ENCODE measurements at regions not wholly inside any gene's neighbourhood (a gene's known extent, or its start where the extent isn't known, plus 50 kb on each side); places are given as distances from the start of the nearest gene placed in this dataset.

GRCh38 chr13:23947893-23948292, 50.6 kb upstream of the C1QTNF9B start:
- Mint-ChIP-seq H3K36me3 (ENCODE audit: low read depth) (no peaks in the 10 kb centered on the region), H3K9me3 (no peaks in the 10 kb centered on the region)

GRCh38 chr13:23949200-23949599, 51.9 kb upstream of the C1QTNF9B start:
- TF ChIP-seq CTCF (IDR thresholded peaks at IDR 0.05; ENCODE audit: unreplicated experiment in 3 of 3), result no peak
- Mint-ChIP-seq H3K27ac (no peak overlapping the region), H3K9me3 (no peaks in the 10 kb centered on the region), H3K36me3 (ENCODE audit: low read depth) (no peaks in the 10 kb centered on the region), H3K4me3 (no peak overlapping the region), H3K4me1 (no peaks in the 10 kb centered on the region), H3K27me3 (ENCODE audit: low read depth) (peaks cover 9% of the 10 kb centered on the region)

More at GRCh38 chr13:23947893-23948292, 50.6 kb upstream of the C1QTNF9B start:
- Mint-ChIP-seq H3K27ac (no peak overlapping the region), H3K4me1 (no peaks in the 10 kb centered on the region), H3K27me3 (ENCODE audit: low read depth) (peaks cover 9% of the 10 kb centered on the region), H3K4me3 (no peak overlapping the region)
- no peak for TF ChIP-seq CTCF (IDR thresholded peaks at IDR 0.05; ENCODE audit: unreplicated experiment in 3 of 3)

DNA sequence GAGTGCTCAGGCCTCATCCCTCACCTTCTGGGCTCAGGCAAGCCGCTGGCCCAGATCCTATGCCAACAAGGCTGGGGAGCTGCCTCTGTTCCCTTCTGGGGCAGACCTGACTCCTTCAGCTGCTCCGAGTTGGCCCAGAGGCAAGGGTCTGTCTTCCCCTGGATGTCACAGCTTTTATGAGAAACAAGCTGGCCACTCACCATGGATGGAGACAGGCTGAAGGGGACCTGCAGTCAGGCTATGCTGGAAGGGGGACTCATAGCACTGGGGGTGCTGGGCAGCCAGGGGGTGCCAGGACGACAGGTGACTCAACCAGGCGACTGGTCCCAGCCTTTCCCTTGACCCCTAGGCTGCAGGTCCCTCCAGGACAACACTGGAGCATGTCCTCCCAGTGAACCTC, 52.4 kb upstream of the C1QTNF9B start:
- H3K27me3 Mint-ChIP-seq (ENCODE audit: low read depth), result peaks cover 9% of the 10 kb centered on the region
- TF ChIP-seq CTCF (IDR thresholded peaks at IDR 0.05; ENCODE audit: unreplicated experiment in 3 of 3), result no peak
- H3K36me3 Mint-ChIP-seq (ENCODE audit: low read depth), result no peaks in the 10 kb centered on the region
- H3K27ac Mint-ChIP-seq, result no peak overlapping the region
- no peak overlapping the region for H3K4me3 Mint-ChIP-seq
- H3K4me1 Mint-ChIP-seq, result no peaks in the 10 kb centered on the region
- no peaks in the 10 kb centered on the region for H3K9me3 Mint-ChIP-seq

DNA sequence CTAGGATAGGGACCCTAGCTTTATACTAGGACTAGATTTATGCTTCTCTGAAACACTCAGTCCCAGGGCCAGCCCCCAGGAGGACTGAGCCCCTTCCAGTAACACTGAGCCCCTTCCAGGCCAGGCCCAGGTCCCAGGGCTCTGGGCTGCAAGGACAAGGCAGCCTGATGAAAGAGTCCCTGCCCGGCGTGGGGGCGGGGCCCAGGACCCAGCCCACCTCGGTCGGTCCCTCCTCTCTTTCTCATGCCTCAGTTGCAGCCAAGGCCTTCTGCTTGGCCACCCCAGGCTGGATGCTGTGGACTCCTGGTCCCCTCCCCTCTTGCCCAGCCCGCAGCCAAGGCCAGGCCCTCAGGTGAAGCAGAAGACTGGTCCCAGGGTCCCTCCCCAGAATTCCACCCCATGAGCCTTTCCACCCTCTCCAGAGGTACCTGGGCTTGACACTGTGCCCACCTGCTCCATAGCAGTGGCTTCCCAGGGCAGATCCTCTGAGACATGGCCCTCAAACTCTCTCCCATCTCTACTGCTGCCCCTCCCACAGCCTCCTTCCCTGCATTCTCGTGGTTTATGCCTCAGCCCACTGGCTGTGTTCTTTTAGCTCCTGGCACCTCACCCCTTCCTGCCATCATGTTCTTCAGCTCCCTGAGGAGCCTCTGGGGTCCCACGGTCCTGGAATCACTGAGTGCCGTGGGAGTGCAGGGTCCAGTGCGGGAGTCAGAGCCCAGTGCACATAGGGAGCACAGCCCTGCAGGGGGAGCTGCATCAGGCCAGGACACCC, 53.6 kb upstream of the C1QTNF9B start:
- Mint-ChIP-seq H3K9me3 (no peaks in the 10 kb centered on the region), H3K36me3 (ENCODE audit: low read depth) (no peaks in the 10 kb centered on the region), H3K4me3 (no peak overlapping the region), H3K27ac (no peak overlapping the region), H3K27me3 (ENCODE audit: low read depth) (peaks cover 16% of the 10 kb centered on the region), H3K4me1 (no peaks in the 10 kb centered on the region)
- TF ChIP-seq CTCF (IDR thresholded peaks at IDR 0.05; ENCODE audit: unreplicated experiment in 3 of 3), result no peak

GRCh38 chr13:23952796-23953195, 55.5 kb upstream of the C1QTNF9B start:
- Mint-ChIP-seq H3K27me3 (ENCODE audit: low read depth) (peaks cover 11% of the 10 kb centered on the region), H3K27ac (no peak overlapping the region), H3K36me3 (ENCODE audit: low read depth) (no peaks in the 10 kb centered on the region), H3K9me3 (no peaks in the 10 kb centered on the region), H3K4me3 (no peak overlapping the region), H3K4me1 (peaks cover 4% of the 10 kb centered on the region)
- no peak for TF ChIP-seq CTCF (IDR thresholded peaks at IDR 0.05; ENCODE audit: unreplicated experiment in 3 of 3)
